ENCODE measurements at regions not wholly inside any gene's neighbourhood (a gene's known extent, or its start where the extent isn't known, plus 50 kb on each side); places are given as distances from the start of the nearest gene placed in this dataset.
"Not testable (repeated sequence)": the region's sequence is repeated elsewhere in the genome, so short reads cannot be mapped to it uniquely, and the experiment has no call there.

DNA sequence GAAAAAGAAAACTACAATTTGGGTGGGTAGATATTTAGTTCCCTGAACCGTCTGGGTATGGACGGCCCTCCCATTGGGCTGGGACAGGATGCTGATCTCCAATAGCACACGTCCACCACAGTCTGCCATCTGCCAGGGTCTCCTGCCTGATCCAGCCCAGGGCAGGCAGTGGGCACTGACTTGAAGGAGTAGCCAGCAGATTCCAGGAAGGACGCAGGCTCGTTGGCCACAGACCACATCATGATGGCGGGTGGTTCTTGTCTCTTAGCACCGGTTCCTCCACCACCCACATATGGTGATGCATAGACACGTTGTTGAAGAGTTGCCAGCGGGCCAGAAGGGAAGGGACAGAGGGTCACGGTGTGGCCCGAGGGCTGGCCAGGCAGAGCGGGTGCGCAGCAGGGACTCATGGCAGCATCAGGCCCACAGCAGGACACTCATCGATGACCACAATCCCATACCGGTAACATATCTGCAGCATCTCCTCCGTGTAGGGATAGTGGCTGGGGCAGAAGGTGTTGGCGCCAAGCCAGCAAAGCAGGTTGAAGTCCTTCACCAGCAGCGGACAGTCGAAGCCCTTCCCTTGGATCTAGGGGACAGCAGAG is 155.8 kb upstream of the FAM174A start:
- not testable (repeated sequence) for DNase-seq

DNA sequence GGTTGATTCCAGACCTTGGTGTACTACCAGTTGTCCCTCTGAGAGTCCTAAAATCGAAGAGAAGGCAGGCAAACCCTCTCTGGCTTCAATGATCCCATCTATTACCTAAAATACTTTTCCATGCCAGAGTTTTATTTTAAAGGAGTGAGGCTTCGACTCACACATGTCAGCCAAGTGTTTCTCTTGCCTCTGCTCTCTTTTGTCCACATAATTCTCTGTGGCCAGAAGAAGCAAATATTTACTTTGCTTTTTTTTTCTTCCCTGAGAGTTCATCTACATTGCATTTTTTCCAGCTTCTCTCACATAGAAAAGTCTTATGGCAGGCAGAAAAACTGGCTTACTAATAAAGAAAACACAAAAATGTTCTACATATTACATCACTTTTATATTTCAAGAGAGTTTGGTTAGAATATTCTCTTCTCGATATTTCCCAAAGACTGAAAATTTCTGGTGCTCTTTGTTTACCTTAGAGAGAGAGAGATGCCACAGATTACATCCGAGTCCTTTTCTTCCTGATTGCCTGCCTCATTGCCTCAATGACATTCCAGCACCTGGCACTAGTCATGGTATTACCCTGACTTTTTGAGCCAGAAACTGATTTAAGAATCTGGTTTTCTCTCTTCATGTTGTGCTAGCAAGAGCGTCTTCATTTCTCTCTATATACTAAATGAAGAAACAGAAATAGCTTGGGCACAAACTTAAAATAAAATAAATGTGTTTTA is 170.3 kb upstream of the FAM174A start:
- DNase-seq = not testable (repeated sequence)

DNA sequence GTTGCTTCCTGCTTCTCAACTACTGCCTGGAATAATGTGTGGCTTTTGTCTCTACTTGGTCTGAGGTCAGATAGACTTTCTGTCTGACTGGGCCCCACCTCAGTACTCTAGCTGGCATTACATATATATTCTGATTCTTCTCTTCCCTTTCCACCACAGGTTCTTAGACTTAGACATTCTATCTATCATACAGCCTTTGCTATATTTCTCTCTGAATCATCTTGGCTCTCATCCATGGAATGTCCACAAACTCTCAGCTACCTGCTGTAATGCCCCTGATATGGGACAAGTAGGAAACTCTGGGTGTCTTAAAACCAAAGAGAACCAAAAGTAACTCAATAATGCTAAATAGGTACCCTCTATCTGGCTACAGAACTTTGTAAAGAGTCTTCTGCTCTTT is 170.8 kb upstream of the FAM174A start:
- not testable (repeated sequence) for DNase-seq

DNA sequence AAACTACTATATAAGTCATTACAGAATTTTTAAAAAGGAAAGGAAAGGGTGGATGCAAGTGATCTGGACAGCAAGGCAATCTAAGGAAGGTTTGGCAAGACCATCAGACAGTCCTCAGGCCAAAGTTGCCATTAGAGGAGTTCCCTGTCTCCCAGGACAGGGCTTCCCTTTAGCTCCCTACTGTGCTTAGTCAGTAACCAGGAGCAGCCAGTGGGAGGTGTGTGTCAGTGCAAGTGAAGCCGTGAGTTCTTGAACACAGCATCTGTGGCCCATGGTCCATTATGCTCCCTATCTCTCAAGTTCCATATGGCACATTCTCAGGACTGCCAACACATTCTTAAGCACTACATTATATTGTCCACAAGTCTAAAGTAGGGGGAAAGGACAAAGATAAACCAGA is 175.2 kb upstream of the FAM174A start:
- DNase-seq = not testable (repeated sequence)

DNA sequence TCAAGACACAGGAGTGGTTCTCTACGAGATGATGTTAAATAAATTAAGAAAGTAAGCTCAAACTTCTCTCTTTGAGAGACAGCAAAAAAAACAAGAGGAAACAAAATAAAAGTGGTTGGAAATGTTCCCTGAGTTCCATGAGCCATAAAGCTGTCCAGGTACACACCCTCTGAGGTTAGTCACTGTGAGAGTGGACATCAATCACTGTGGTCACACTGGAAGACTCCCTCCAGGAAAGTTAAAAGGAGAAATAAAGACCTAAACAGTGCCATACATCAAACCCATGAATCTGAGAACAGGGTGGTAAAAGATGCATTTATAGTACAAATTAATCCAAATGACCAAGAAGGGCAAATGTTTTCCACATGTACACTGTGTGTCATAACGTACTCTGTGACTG is 188.9 kb upstream of the FAM174A start:
- not testable (repeated sequence) for DNase-seq

DNA sequence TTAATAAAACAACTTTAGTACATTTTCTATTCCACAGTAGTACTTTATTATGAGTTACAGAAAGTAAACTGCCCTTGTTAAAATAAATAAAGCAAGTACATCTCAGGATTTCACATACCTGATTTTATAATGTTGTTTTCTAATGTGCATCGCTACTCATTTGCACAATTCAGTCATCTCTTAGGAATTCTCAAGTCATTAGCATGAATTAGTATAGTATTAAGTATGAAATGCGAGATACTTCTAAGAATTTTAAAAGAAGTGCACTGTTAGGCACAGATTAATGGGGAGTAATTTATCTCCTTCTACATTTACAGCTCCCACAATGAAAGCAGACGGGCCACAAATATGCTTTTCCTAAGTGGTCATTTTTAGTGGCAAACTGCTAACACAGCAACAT is 193.7 kb upstream of the FAM174A start:
- DNase-seq = not testable (repeated sequence)

DNA sequence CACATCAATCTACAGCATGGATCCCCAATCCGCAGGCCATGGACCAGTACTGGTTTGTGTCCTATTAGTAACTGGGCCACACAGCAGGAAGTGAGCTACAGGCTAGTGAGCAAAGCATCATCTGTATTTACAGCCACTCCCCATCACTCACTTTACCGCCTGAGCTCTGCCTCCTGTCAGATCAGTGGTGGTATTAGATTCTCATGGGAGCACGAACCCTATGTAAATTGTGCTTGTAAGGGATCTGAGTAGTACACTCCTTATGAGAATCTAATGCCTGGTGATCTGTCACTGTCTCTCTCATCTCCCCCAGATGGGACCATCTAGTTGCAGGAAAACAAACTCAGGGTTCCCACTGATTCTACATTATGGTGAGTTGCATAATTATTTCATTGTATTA is 212.7 kb upstream of the FAM174A start:
- DNase-seq = no peak

DNA sequence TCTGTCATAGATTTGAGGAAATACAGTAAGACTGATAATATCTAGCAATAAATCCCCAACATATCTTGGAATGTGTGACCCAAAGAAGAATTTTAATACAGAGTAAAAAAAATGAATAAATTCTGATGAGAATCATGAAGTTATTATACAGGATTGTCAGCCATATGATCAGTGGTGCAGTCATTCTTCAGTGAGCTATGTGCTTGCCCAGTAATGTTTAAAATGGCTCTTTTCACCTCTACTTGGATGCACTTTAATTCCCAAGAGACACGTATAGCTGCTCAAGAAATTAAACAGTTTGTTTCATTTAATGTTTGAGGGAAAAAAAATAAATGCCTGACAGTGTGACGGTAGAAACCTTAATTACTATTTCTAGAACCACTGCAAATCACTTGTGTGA is 215.3 kb upstream of the FAM174A start:
- no peak for DNase-seq

DNA sequence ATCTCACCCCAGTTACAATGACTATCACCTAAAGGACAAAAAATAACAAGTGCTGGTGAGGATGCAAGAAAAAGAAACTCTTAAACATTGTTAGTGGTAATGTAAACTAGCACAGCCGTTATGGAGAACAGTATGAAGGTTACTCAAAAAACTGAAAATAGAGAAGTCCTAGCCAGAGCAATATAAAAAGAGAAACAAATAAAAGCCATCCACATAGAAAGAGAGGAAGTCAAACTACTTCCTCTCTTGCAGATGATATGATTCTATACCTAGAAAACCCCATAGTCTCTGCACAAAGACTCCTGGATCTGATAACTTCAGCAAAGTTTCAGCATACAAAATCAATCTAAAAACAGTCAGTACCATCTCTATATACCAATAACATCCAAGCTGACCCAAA is 221.5 kb upstream of the FAM174A start:
- peak; percentile 74 to 85 for DNase-seq

DNA sequence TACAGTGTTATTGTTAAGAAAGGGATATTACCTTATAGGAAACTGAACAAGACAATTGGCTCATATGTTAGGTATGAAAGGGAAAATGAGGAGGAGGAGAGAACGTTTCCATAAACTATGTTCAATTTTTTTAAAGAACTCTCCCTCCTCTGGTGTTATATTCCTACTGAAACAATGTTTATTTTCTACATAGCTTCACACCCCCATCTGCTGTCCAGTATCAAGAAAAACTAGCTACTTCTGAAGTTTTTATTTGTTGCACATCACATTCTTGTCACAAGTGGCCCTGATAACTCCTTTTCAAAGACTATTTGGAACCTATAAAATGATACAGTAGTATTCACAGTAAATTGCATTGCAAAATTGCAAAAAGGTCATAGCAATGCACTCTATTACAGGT is 223.4 kb upstream of the FAM174A start:
- peak; percentile 43 to 44 for DNase-seq

DNA sequence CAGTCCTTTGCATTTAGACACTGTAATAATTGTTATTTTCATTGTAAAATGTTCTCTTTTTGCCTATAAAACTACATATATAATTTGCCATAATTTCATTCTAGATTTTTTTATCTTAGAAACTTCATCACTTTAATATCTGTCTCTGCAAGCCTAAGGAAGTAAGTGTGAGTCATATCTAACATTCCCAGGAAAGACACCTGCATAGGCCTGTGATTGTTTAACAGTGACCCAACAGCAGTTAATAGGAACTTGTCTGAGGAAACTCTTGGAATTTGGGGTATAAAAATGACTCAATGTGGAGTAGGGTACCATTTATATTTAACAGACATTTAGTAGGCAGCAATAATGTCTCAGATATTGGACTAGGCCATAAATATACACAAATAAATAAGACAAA is 229.2 kb upstream of the FAM174A start:
- no peak for DNase-seq

DNA sequence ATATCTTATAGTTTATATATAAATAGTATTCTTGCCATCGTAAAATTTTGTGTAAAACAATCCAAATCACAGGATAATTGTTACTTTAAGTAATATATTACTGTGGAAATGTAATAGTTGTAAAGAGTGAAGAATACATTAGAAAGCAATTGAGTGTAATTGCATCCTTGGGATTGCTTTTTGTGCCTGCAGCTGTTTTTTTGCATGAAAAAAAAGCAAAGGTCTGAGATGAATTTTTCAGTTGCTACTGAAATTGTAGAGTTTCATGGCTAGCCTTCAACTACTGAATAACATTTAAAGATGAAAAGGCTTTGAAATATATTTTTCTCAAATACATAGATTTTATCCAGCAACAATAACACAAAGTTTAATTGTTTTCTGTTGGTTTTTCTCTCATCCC is 232.0 kb upstream of the FAM174A start:
- DNase-seq = no peak

DNA sequence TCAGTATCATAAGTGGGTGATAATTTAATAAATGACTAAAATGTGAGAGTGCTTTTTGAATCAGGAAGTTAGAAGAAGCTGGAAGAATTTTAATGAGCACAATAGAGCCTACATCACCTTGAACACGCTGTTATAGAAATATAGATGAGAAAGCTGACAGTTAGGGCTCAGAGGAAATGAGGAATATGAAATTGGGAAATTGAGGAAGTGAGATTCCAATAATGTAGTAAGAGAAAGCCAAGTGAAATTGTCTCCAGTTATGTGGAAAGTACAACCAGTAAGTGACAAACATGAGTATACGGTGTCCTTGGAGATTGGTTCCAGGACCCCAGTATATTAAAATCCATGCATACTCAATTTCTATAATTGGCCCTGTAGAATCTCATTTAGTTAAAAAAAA is 235.9 kb upstream of the FAM174A start:
- DNase-seq = no peak

DNA sequence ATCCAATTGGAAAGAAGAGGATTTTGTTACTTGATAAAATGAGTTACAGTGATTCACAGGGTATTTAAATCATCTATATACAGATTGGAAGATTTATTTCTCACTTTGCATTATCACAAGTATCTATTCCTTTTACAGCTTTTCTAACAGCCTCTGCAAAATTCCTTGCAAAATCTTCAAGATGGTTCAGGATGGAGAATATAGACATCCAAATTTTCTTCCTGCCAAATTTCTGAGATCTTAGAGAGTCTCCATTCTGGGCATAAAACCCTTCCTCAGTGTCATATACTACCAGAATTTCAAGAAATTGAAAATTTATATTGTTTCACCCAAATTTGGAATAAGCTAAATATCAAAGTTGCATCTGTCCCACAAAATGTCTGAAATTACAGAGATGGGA is 259.1 kb upstream of the FAM174A start:
- DNase-seq = no peak

DNA sequence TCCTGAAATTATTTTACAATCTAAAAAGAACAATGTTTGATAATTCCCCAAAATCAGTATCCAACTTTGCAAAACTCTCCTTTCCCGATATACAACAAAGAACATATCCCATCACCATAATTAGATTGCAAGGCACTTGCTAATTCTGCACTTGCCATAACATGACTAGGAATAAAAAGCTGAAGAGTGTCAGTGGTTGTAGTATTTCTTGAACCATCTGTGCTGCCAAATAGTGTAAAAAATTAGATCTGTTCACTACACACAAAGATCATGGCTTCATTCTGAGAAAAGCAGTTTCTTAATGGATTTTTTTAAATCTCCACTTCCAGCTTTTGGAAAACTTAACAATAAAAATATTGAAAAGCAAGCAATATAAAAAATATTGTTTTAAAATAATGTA is 259.5 kb upstream of the FAM174A start:
- DNase-seq = no peak

DNA sequence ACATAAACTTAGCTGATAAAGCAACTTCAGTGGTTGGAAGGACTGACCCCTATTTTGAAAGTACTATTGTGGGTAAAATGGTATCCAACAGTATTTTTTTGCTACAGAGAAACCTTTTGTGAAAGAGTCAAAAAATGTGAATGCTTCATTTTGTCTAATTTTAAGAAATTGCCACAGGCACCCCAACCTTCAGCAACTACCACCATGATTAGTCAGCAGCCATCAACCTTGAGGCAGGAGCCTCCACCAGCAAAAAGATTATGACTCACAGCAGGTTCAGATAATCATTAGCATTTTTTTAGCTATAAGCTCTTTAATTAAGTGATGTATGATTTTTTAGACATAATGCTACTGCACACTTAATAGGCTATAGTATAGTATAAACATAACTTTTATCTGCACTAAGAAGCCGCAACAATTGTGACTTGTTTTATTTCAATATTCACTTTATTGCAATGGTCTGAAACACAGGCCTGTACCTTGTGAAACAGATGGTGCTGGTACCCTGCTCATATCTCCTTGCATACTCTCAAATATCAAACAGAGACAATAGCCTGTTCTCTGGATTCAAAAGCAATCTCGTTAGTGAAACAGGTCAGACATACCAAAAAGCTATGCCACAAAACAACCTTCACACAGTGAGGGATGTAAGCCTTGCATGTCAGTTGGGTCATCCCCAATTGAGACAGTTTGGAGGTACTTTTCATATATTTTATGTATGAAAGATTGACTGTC is 261.2 kb upstream of the FAM174A start:
- no peak for DNase-seq

DNA sequence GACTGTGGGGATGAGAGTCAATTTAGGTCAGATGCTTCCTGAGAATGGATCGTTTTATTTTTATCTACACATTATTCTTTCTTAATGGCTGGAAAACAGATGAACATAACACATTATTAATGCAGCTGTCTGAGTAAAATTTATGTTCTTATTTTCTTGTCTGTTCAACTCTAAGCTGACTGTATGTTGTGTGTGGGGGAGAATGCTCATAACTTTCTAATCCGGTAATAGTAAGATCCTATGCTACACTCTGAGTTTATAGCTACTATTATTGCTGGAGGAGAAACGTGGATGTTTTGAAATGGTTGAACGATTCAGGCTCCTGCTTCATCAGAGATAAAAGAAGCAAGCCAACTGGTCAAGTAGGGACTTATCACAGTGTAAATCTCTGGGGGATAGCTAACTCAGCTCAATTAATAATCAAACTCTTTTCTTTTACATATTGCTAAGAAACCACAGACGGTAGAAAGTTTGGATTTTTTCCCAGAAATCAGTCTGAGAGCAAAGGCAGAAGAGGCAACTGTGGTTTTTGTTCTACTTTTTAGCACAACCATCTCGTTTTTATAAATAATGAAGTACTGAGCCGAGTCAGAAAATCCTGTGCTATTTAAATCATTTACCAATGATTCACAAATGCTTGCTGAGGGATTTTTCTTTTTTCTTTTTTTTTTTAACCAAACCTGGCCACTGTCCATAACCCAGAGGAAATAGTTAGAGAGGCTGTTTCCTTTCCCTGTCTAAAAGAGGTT is 265.0 kb upstream of the FAM174A start:
- peak; percentile 82 to 89 for DNase-seq

DNA sequence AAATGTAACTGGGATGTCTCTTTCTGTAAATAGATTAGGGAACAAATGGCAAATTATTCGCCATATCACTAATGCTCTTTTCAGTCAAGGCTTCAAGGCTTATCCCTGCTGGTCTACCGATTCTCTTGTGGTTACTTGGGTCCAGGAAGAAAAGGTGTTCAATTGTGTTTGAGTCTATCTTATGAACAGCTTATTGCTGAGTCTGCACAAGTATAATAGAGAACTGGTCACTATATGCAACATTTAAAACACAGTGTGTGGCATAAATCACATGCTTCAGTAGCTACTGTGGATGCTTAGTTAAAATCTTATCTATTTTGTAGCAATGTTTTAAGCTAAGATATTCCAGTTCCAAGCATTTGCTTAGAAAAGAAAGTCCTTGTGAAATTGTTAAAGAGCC is 274.2 kb upstream of the FAM174A start:
- DNase-seq = no peak

DNA sequence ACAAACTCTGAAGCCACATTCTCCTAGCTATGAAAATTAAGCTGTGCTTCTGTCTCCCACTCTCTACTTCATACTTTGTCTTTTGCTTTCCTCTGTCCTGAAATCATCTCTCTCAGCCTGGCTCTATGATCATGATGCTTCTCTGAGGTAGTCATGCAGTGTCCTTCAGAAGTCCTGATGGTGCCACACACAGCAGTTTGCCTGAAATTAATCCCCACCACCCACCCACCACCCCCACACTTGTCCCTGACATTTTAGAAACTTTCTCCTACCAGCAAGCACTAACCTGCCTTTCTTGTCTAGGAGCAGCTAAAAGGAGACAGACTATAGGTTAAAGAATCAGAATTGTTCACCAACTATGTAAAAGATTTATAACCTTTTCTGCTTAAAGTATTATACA is 282.2 kb upstream of the FAM174A start:
- DNase-seq = no peak

DNA sequence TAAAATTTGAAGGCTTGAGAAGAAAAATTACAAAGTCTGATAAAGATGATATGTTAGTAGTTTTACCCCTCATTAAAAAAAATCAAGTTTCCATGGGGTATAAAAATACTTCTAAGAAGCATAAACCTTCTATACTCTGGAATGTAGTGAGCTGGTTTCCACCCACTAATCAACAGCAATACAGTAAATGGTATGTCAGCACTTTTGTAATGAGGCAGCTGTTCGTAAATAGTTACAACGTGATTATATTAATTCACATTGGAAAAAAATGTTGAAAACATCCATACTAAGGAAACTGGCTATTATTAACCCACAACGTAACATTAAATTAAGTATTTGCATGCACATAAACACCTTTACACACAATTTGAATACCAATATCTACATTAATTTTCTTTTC is 283.1 kb upstream of the FAM174A start:
- DNase-seq = no peak

DNA sequence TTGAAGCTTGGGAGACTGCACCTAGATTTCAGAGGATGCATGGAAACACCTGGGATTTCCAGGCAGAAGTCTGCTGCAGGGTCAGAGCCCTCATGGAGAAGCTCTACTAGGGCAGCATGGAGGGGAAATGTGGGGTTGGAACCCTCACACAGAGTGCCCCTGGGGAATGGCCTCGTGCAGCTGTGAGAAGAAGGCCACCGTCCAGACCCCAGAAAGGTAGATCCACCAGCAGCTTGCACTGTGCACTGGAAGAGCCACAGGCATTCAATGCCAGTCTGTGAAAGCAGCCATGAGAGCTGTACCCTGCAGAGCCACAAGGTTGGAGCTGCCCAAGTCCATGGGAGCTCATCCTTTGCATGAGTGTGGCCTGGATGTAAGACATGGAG is 285.3 kb upstream of the FAM174A start:
- no peak for DNase-seq

DNA sequence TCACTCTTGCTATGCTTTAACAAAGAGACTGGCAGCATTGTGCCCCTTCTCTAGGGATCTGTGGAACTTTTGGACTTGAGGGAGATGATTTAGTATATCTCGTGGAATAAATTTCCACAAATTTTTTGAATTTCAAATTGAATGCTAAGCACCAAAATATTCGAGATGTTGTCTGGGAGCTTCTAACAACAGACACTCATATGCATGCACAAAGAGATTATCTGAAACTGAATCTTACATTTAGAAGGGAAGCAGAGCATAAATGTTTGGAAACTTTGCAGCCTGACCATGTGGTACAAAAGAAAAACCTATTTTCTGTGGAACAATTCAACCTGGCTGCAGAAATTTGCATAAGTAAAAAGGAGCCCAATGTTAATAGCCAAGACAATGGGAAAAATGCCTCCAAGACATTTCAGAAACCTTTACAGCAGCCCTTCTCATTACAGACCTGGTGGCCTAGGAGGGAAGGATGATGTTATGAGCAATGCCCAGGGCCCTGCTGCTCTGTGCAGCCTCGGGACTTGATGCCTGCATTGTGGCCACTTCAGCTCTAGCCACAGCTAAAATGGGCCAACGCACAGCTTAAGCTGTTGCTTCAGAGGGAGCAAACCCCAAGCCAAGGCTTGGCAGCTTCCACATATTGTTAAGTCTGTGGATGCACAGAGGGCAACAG is 285.8 kb upstream of the FAM174A start:
- DNase-seq = no peak

DNA sequence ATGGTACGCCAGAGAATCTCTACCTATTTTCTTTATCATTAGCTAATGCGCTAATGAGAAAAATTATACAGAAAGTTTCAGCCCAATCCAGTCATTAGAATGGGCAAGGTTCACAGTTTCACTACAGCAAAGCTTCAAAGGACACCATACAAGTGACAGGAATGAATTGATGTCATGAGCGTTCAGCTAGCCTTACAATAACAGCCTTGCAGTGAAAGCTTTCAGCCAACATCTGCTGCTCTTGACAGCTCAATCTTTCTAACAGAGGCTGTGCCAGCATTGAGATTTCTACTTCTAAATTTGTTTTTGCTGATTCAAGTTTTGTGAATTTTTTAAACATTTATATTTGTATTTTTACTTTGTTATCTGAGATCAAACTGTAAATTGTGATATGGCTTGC is 302.4 kb upstream of the FAM174A start:
- DNase-seq = no peak
